Neural cell (in vitro differentiated cells): ENCODE measurements at regions not wholly inside any gene's neighbourhood (a gene's known extent, or its start where the extent isn't known, plus 50 kb on each side); places are given as distances from the start of the nearest gene placed in this dataset.

ENCODE experiments used
- CTCF ChIP-seq: fragments of 450-650 bp; IDR thresholded peaks from 2 replicates; pipeline ENCODE4 v1.5.1; 2014; ENCODE audit warnings: antibody characterized with exemption, mild to moderate bottlenecking, moderate library complexity; ENCODE audit not compliant: poor library complexity, severe bottlenecking
- EP300 ChIP-seq: fragments of 450-650 bp; conservative IDR thresholded peaks from 2 replicates; pipeline ENCODE4 v1.6.1; 2014; ENCODE audit warnings: antibody characterized with exemption, mild to moderate bottlenecking, moderate library complexity; ENCODE audit not compliant: poor library complexity, severe bottlenecking
- EZH2 ChIP-seq: fragments of 200-600, 300-800 bp; shearing (Covaris generic), sonication (generic); IDR thresholded peaks from 2 replicates; pipeline ENCODE4 v1.6.1; 2014; ENCODE audit warnings: antibody characterized with exemption, low read length, borderline replicate concordance, mild to moderate bottlenecking; ENCODE audit not compliant: insufficient read depth, poor library complexity, severe bottlenecking
- TAF1 ChIP-seq: IDR thresholded peaks from 2 replicates; pipeline ENCODE4 v1.6.1; 2012; ENCODE audit warnings: low read depth
- TF ChIP-seq, protein P1 (sequence below): IDR thresholded peaks from 2 replicates; pipeline ENCODE4 v1.6.1; 2012; ENCODE audit warnings: borderline replicate concordance

DNA sequence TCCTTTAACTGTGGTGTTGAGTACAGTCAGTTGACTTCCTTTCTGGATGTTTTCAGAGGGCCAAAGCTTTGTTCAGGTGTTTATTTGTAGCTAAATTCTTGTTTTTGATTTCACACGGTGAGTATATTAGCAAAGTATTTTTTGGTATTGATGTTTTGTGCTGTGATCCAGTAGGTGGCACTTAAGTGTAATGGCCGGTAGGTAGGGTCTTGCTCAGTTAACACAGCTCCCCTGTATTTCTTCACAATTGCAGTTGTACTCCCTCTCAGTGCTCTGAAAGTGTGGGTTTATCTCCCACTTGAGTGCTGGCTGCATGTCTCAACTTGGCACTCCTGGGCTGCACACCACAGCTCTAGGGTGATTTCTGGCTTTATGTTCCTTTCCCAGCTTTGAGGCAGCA, 339.5 kb downstream of the AEBP2 start:
- TF ChIP-seq TAF1 (no peak), EZH2 (no peak), CTCF (no peak), EP300 (no peak)
- TF ChIP-seq, protein P1, sequence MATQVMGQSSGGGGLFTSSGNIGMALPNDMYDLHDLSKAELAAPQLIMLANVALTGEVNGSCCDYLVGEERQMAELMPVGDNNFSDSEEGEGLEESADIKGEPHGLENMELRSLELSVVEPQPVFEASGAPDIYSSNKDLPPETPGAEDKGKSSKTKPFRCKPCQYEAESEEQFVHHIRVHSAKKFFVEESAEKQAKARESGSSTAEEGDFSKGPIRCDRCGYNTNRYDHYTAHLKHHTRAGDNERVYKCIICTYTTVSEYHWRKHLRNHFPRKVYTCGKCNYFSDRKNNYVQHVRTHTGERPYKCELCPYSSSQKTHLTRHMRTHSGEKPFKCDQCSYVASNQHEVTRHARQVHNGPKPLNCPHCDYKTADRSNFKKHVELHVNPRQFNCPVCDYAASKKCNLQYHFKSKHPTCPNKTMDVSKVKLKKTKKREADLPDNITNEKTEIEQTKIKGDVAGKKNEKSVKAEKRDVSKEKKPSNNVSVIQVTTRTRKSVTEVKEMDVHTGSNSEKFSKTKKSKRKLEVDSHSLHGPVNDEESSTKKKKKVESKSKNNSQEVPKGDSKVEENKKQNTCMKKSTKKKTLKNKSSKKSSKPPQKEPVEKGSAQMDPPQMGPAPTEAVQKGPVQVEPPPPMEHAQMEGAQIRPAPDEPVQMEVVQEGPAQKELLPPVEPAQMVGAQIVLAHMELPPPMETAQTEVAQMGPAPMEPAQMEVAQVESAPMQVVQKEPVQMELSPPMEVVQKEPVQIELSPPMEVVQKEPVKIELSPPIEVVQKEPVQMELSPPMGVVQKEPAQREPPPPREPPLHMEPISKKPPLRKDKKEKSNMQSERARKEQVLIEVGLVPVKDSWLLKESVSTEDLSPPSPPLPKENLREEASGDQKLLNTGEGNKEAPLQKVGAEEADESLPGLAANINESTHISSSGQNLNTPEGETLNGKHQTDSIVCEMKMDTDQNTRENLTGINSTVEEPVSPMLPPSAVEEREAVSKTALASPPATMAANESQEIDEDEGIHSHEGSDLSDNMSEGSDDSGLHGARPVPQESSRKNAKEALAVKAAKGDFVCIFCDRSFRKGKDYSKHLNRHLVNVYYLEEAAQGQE: no peak
